GM21381 (cell line): ENCODE measurements at regions not wholly inside any gene's neighbourhood (a gene's known extent, or its start where the extent isn't known, plus 50 kb on each side); places are given as distances from the start of the nearest gene placed in this dataset.

Experiments used
- ATAC-seq: cut with Tn5 transposase; IDR thresholded peaks from one replicate; pipeline ENCODE4 v1.9.1; 2021; ENCODE audit warnings: mild to moderate bottlenecking, moderate library complexity; ENCODE audit not compliant: unreplicated experiment

GRCh38 chr2:125041846-125042245 is 1016.8 kb downstream of the CNTNAP5 start:
- ATAC-seq = no peak

GRCh38 chr2:125042727-125043126 is 1017.6 kb downstream of the CNTNAP5 start:
- no peak for ATAC-seq

GRCh38 chr2:125070726-125071505 is 1045.8 kb downstream of the CNTNAP5 start:
- ATAC-seq = no peak

- no peak for ATAC-seq
These were observed 1048.4 kb downstream of the CNTNAP5 start for GRCh38 chr2:125073440-125073839.

- no peak for ATAC-seq
These were observed 1060.8 kb downstream of the CNTNAP5 start for GRCh38 chr2:125085904-125086303.

GRCh38 chr2:125086313-125087184 is 1061.5 kb downstream of the CNTNAP5 start:
- no peak for ATAC-seq

- no peak for ATAC-seq
These were observed 1067.4 kb downstream of the CNTNAP5 start for GRCh38 chr2:125092276-125093009.

- ATAC-seq = no peak
These were observed 1070.7 kb downstream of the CNTNAP5 start for GRCh38 chr2:125095826-125096225.

GRCh38 chr2:125106710-125107109 is 1081.6 kb downstream of the CNTNAP5 start:
- ATAC-seq = no peak

- no peak for ATAC-seq
These were observed 1082.4 kb downstream of the CNTNAP5 start for GRCh38 chr2:125107446-125107845.

- no peak for ATAC-seq
These were observed 1083.2 kb downstream of the CNTNAP5 start for GRCh38 chr2:125108251-125108650.

- ATAC-seq = no peak
These were observed 1100.8 kb downstream of the CNTNAP5 start for GRCh38 chr2:125125902-125126301.

- ATAC-seq = no peak
These were observed 1135.9 kb downstream of the CNTNAP5 start for GRCh38 chr2:125160947-125161346.

GRCh38 chr2:125167152-125167551 is 1142.1 kb downstream of the CNTNAP5 start:
- ATAC-seq = no peak

GRCh38 chr2:125167820-125168219 is 1142.7 kb downstream of the CNTNAP5 start:
- no peak for ATAC-seq

GRCh38 chr2:125168442-125168841 is 1143.4 kb downstream of the CNTNAP5 start:
- no peak for ATAC-seq

- ATAC-seq = no peak
These were observed 1144.1 kb downstream of the CNTNAP5 start for GRCh38 chr2:125169022-125169763.

- no peak for ATAC-seq
These were observed 1144.7 kb downstream of the CNTNAP5 start for GRCh38 chr2:125169764-125170146.

- ATAC-seq = no peak
These were observed 1147.1 kb downstream of the CNTNAP5 start for GRCh38 chr2:125172181-125172580.

- ATAC-seq = no peak
These were observed 1150.3 kb downstream of the CNTNAP5 start for GRCh38 chr2:125175415-125175814.
